ENCODE measurements at regions not wholly inside any gene's neighbourhood (a gene's known extent, or its start where the extent isn't known, plus 50 kb on each side); places are given as distances from the start of the nearest gene placed in this dataset.

DNA sequence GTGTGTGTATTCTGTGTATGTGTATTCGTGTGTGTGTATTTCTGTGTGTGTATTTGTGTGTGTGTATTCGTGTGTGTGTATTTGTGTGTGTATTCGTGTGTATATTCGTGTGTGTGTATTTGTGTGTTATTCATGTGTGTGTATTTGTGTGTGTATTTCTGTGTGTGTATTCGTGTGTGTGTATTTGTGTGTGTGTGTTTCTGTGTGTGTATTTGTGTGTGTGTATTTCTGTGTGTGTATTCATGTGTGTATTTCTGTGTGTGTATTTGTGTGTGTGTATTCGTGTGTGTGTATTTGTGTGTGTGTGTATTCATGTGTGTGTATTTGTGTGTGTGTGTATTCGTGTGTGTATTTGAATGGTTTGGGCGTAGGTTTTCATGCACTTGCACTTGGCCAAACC is 405.4 kb downstream of the SOX2 start:
- Histone ChIP-seq H3K9me3 (no peaks in the 10 kb centered on the region), H3K4me3 (no peak overlapping the region), H3K4me1 (ENCODE audit: control insufficient read depth in 1 of 2, low read depth in 2 of 2) (no peaks in the 10 kb centered on the region), H3K27me3 (replicated peaks; ENCODE audit: insufficient read depth) (no peaks in the 10 kb centered on the region), H3K27ac (no peak overlapping the region), H3K36me3 (no peaks in the 10 kb centered on the region)
- ATAC-seq (ENCODE audit: insufficient number of reproducible peaks, low FRiP score, low read depth) = no peak
- TF ChIP-seq, protein P1, sequence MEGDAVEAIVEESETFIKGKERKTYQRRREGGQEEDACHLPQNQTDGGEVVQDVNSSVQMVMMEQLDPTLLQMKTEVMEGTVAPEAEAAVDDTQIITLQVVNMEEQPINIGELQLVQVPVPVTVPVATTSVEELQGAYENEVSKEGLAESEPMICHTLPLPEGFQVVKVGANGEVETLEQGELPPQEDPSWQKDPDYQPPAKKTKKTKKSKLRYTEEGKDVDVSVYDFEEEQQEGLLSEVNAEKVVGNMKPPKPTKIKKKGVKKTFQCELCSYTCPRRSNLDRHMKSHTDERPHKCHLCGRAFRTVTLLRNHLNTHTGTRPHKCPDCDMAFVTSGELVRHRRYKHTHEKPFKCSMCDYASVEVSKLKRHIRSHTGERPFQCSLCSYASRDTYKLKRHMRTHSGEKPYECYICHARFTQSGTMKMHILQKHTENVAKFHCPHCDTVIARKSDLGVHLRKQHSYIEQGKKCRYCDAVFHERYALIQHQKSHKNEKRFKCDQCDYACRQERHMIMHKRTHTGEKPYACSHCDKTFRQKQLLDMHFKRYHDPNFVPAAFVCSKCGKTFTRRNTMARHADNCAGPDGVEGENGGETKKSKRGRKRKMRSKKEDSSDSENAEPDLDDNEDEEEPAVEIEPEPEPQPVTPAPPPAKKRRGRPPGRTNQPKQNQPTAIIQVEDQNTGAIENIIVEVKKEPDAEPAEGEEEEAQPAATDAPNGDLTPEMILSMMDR (IDR thresholded peaks at IDR 0.05) = no peak
- no peak for DNase-seq (ENCODE audit: low spot score)

DNA sequence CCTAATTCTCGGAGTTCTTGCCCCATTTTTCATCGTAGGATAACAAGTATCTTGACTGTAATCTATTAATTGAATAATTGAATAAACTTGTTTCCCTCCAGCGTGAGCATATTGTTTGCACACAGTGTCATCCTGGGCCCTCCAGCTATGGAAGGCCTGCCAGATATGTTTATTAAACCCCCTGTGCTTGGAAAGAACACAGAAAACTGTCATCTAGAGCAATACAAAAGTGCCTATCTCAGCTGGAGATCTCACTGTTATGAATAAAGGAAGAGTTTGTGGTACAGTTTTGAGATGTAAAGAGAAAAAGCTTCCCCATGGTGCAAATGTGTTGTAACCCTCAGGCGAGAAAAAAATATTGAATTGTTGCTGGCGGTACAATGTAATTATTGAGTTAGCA is 405.9 kb downstream of the SOX2 start:
- Histone ChIP-seq H3K4me1 (ENCODE audit: control insufficient read depth in 1 of 2, low read depth in 2 of 2) (no peaks in the 10 kb centered on the region), H3K27ac (no peak overlapping the region), H3K36me3 (no peaks in the 10 kb centered on the region), H3K9me3 (no peaks in the 10 kb centered on the region), H3K27me3 (replicated peaks; ENCODE audit: insufficient read depth) (no peaks in the 10 kb centered on the region), H3K4me3 (no peak overlapping the region)
- TF ChIP-seq, protein P1 (IDR thresholded peaks at IDR 0.05) = no peak
- no peak for DNase-seq (ENCODE audit: low spot score)
- no peak for ATAC-seq (ENCODE audit: insufficient number of reproducible peaks, low FRiP score, low read depth)

DNA sequence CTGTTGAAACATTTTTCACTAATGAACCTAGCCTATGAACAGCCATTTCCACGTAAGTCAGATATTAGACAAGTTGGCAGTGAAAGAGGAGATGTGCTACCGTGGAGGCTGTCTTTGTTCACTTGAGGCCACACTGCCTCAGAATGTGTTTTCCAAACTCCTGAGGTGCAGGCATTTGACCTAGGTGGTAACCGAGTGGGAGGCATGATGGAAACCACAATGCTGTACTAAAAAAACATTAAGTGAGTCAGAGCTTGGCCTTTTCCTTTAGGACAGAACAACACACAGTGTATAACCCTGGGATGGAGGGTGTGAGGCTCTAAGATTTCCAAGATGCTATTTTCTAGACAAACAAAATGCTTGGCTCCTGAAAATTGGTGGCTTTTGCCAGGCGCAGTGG is 406.3 kb downstream of the SOX2 start:
- no peak for DNase-seq (ENCODE audit: low spot score)

DNA sequence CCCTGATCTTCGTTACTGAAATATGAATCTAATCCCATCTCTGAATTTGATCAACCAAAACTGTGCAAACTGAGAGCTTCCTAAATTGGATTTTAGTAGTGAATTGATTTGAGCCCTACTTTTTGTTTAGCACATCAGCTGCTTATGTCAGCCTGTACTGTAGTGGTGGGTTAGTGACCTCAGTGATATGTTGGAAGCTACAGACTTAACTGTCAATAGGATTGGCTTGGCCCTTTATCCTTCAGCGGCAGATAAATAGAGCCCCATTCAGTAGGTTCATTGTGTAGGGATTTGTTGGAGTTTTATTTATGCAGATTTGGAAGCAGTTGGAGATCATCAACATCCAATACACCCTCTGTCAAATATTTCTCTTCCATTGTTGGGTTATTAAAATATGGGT is 409.7 kb downstream of the SOX2 start:
- DNase-seq (ENCODE audit: low spot score) (no peak), ATAC-seq (ENCODE audit: insufficient number of reproducible peaks, low FRiP score, low read depth) (no peak)
- Histone ChIP-seq H3K4me3 (no peak overlapping the region), H3K27me3 (replicated peaks; ENCODE audit: insufficient read depth) (no peaks in the 10 kb centered on the region), H3K36me3 (no peaks in the 10 kb centered on the region), H3K4me1 (ENCODE audit: control insufficient read depth in 1 of 2, low read depth in 2 of 2) (no peaks in the 10 kb centered on the region), H3K27ac (no peak overlapping the region), H3K9me3 (no peaks in the 10 kb centered on the region)
- TF ChIP-seq, protein P1 (IDR thresholded peaks at IDR 0.05) = no peak

More for the DNA sequence above, 406.3 kb downstream of the SOX2 start:
- Histone ChIP-seq H3K4me3 (no peak overlapping the region), H3K27me3 (replicated peaks; ENCODE audit: insufficient read depth) (no peaks in the 10 kb centered on the region), H3K36me3 (no peaks in the 10 kb centered on the region), H3K9me3 (no peaks in the 10 kb centered on the region), H3K27ac (no peak overlapping the region), H3K4me1 (ENCODE audit: control insufficient read depth in 1 of 2, low read depth in 2 of 2) (no peaks in the 10 kb centered on the region)
- TF ChIP-seq, protein P1 (IDR thresholded peaks at IDR 0.05) = no peak
- ATAC-seq (ENCODE audit: insufficient number of reproducible peaks, low FRiP score, low read depth) = no peak

DNA sequence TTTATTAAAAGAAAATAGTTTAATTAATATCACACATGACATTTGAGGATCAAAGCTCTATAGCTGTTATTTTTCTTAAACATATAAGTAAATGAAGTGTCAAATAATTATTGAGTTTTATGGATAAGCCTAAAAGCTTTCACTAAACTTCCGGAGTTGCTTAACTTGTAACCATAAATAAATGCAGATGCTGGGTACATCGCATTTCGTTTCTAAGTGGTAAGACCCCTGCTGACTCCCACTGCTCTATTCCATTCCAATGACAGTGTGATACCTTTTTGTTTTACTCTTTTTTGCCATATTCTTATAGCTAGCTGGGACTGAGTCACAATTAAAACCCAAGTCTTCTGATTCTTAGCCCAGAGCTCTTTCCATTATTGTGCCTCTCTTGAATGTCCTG is 411.1 kb downstream of the SOX2 start:
- no peak overlapping the region for H3K4me3 ChIP-seq
- ATAC-seq (ENCODE audit: insufficient number of reproducible peaks, low FRiP score, low read depth) = no peak
- no peak for DNase-seq (ENCODE audit: low spot score)

More for the DNA sequence above, 411.1 kb downstream of the SOX2 start:
- Histone ChIP-seq H3K9me3 (no peaks in the 10 kb centered on the region), H3K4me1 (ENCODE audit: control insufficient read depth in 1 of 2, low read depth in 2 of 2) (no peaks in the 10 kb centered on the region), H3K27ac (no peak overlapping the region), H3K27me3 (replicated peaks; ENCODE audit: insufficient read depth) (no peaks in the 10 kb centered on the region), H3K36me3 (no peaks in the 10 kb centered on the region)
- TF ChIP-seq, protein P1 (IDR thresholded peaks at IDR 0.05) = no peak
